ENCODE measurements at regions not wholly inside any gene's neighbourhood (a gene's known extent, or its start where the extent isn't known, plus 50 kb on each side); places are given as distances from the start of the nearest gene placed in this dataset.

- no peak overlapping the region for H3K4me3 ChIP-seq (ENCODE audit: low read depth, low read length)
- POLR2A ChIA-PET, result no interaction called here
- Mint-ChIP-seq H3K27me3 (ENCODE audit: insufficient read depth, unreplicated experiment) (no peaks in the 10 kb centered on the region), H3K9me3 (ENCODE audit: unreplicated experiment) (no peaks in the 10 kb centered on the region), H3K4me1 (ENCODE audit: low read depth, unreplicated experiment) (no peaks in the 10 kb centered on the region), H3K36me3 (ENCODE audit: insufficient read depth, unreplicated experiment) (no peaks in the 10 kb centered on the region), H3K27ac (ENCODE audit: unreplicated experiment) (no peak overlapping the region), H3K4me3 (ENCODE audit: unreplicated experiment) (no peak overlapping the region)
- H3K36me3 ChIP-seq (ENCODE audit: control insufficient read depth, insufficient read depth, low read length), result no peaks in the 10 kb centered on the region
- no TSS peak for BruUV-seq (replicated peaks)
- intact Hi-C loops (cut with micrococcal nuclease; ENCODE audit: unreplicated experiment), result no loop called here
- no peaks in the 10 kb centered on the region for H3K4me1 ChIP-seq
- CTCF ChIA-PET, result no interaction called here
- TF ChIP-seq CTCF (IDR thresholded peaks at IDR 0.05; ENCODE audit: insufficient read depth in 1 of 2, low read depth in 1 of 2, low read length in 1 of 2, severe bottlenecking in 1 of 2, unreplicated experiment in 1 of 2), result no peak
- no peaks in the 10 kb centered on the region for H3K27me3 ChIP-seq (replicated peaks; ENCODE audit: control insufficient read depth, insufficient read depth, low read length)
- no peaks in the 10 kb centered on the region for H3K9me3 ChIP-seq
- DNase-seq, result no peak
Observed at GRCh38 chr18:55866886-55867285, 278.9 kb upstream of the TCF4 start.

- no TSS peak for BruUV-seq (replicated peaks)
- H3K4me1 Mint-ChIP-seq (ENCODE audit: low read depth, unreplicated experiment), result no peaks in the 10 kb centered on the region
Observed at GRCh38 chr18:55866006-55866405, 278.0 kb upstream of the TCF4 start.

GRCh38 chr18:55864281-55864680, 276.3 kb upstream of the TCF4 start:
- no peaks in the 10 kb centered on the region for H3K27me3 ChIP-seq (replicated peaks; ENCODE audit: control insufficient read depth, insufficient read depth, low read length)
- Mint-ChIP-seq H3K36me3 (ENCODE audit: insufficient read depth, unreplicated experiment) (no peaks in the 10 kb centered on the region), H3K4me3 (ENCODE audit: unreplicated experiment) (no peak overlapping the region), H3K9me3 (ENCODE audit: unreplicated experiment) (no peaks in the 10 kb centered on the region), H3K4me1 (ENCODE audit: low read depth, unreplicated experiment) (peaks cover 6% of the 10 kb centered on the region), H3K27me3 (ENCODE audit: insufficient read depth, unreplicated experiment) (no peaks in the 10 kb centered on the region), H3K27ac (ENCODE audit: unreplicated experiment) (no peak overlapping the region)
- intact Hi-C loops (cut with micrococcal nuclease; ENCODE audit: unreplicated experiment), result no loop called here
- TF ChIP-seq CTCF (IDR thresholded peaks at IDR 0.05; ENCODE audit: insufficient read depth in 1 of 2, low read depth in 1 of 2, low read length in 1 of 2, severe bottlenecking in 1 of 2, unreplicated experiment in 1 of 2), result no peak
- no peaks in the 10 kb centered on the region for H3K36me3 ChIP-seq (ENCODE audit: control insufficient read depth, insufficient read depth, low read length)
- ChIA-PET POLR2A (no interaction called here), CTCF (no interaction called here)
- H3K4me3 ChIP-seq (ENCODE audit: low read depth, low read length), result no peak overlapping the region
- no TSS peak for BruUV-seq (replicated peaks)
- no peak for DNase-seq
- H3K4me1 ChIP-seq, result no peaks in the 10 kb centered on the region
- H3K9me3 ChIP-seq, result no peaks in the 10 kb centered on the region

More at GRCh38 chr18:55866006-55866405, 278.0 kb upstream of the TCF4 start:
- no peaks in the 10 kb centered on the region for H3K27me3 ChIP-seq (replicated peaks; ENCODE audit: control insufficient read depth, insufficient read depth, low read length)
- Mint-ChIP-seq H3K36me3 (ENCODE audit: insufficient read depth, unreplicated experiment) (no peaks in the 10 kb centered on the region), H3K9me3 (ENCODE audit: unreplicated experiment) (no peaks in the 10 kb centered on the region), H3K27ac (ENCODE audit: unreplicated experiment) (no peak overlapping the region), H3K27me3 (ENCODE audit: insufficient read depth, unreplicated experiment) (no peaks in the 10 kb centered on the region), H3K4me3 (ENCODE audit: unreplicated experiment) (no peak overlapping the region)
- intact Hi-C loops (cut with micrococcal nuclease; ENCODE audit: unreplicated experiment), result no loop called here
- no peak overlapping the region for H3K4me3 ChIP-seq (ENCODE audit: low read depth, low read length)
- no peaks in the 10 kb centered on the region for H3K4me1 ChIP-seq
- TF ChIP-seq CTCF (IDR thresholded peaks at IDR 0.05; ENCODE audit: insufficient read depth in 1 of 2, low read depth in 1 of 2, low read length in 1 of 2, severe bottlenecking in 1 of 2, unreplicated experiment in 1 of 2), result no peak
- H3K36me3 ChIP-seq (ENCODE audit: control insufficient read depth, insufficient read depth, low read length), result no peaks in the 10 kb centered on the region
- ChIA-PET POLR2A (no interaction called here), CTCF (no interaction called here)
- no peak for DNase-seq
- H3K9me3 ChIP-seq, result no peaks in the 10 kb centered on the region

Data from Caco-2 (cell line).